Hematopoietic multipotent progenitor cell treated with erythropoietin and hydrocortisone succinate and interleukin-3 and kit ligand, for 8 days (in vitro differentiated cells): ENCODE measurements at regions not wholly inside any gene's neighbourhood (a gene's known extent, or its start where the extent isn't known, plus 50 kb on each side); places are given as distances from the start of the nearest gene placed in this dataset.

Experiments used
- DNase-seq: peaks from one replicate; pipeline ENCODE4 v3.0.0-alpha.2; 2015

DNA sequence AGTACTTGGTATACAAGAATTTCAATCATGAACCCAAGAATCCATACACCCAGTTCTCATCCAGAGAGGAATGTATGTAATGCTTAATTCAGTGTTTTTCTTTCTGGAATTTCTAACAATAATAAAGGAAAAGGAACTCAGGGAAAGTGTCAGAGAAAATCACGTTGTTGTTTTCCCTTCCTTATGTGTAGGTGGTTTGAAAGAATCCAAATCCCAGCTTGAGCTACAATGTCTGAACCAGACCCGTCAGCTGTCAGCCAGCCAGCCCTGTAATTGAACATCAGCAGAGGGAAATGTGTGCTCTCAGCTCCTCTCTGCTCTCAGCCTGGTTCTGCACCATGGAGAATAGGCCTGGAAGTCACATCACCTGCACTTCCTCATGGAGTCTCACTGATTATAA, 126.5 kb downstream of the TMEM30B start:
- no peak for DNase-seq

DNA sequence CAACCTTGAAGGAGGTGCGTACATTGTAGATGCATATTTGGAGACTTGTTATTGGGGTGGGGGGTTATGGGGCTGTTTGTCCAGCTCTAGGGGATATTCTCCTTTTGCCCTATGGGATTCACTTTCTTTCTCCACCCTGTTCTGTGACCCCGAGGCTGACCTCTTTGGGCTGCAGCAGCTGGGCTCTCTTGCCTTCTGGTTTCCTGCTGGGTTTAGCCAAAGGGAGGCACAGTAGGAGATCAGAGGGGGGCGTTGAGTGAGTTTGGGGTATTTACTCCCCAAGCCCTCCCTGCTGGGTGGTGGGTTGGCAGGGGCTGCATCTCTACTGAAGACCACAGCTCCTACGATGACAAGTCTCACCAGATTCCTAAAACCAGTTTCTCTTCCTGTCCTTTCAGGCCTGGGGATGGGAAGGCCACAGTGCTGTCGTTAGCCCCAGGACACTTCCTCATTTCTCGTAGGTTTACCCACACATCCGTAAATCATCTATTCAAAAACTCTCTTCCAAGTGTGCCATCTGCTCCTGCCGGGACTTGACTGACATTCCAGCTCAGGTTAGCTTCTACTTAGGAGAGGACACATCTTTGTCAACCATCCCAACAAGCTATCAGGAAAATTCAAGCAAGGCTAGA, 127.1 kb downstream of the TMEM30B start:
- no peak for DNase-seq

DNA sequence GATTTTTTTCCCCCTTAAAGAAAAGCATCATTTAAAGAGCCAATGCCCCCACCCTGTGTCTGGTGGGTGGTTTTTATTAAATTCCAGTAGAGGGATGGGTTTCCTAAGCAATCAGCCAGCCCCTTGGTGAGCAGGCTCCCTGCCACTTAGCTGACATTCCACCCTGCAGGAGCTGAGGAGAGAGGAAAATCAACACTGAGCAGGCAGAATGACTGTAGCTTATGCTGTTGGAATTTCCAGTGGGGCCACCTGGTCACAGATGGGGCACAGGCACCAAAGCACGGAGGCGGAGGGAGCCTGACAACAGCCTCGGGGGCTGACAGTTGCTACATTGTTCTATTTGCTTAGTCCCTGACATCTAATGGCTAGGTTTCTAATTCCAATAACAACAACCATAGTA, 127.7 kb downstream of the TMEM30B start:
- no peak for DNase-seq

DNA sequence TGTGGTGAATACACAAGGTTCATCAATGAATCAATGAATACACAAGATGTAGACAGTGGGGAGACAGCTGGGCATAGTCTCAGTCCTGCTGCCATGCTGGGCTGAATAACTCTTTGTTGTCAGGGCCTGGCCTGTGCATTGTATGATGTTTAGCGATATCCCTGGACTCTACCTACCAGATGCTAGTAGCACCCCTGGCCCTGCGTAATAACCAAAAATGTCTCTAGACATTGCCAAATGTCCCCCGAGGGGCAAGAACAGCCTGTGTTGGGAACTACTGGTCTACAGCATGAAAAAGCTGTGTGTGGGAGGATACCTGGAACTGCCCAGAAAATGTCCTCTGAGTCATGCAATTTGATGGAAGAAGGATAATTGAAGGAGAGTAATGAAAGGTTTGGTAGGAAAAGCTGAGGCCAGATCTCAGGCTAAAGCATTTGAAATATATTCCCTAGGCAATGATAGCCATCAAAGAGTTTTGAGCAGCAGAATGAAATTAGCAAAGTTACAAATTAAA, 128.2 kb downstream of the TMEM30B start:
- DNase-seq, result no peak

DNA sequence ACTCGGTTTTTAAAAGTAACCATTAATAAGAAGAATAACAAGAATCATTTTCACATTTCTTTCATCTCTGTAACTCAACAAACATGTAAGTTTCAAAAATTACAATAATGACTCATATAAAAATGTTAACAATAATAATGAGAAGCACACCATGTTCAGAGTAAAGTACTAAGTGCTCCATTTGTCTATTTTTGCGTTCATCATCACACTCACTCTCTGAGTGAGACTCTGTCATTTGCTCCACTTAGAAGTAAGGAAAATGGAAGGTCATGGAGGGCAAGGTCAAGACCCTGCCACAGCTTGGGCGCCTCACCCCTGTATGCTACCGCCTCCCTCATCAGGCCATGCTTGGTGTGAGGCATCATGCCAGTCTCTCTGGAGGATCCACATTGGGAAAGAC, 129.9 kb downstream of the TMEM30B start:
- DNase-seq, result no peak

DNA sequence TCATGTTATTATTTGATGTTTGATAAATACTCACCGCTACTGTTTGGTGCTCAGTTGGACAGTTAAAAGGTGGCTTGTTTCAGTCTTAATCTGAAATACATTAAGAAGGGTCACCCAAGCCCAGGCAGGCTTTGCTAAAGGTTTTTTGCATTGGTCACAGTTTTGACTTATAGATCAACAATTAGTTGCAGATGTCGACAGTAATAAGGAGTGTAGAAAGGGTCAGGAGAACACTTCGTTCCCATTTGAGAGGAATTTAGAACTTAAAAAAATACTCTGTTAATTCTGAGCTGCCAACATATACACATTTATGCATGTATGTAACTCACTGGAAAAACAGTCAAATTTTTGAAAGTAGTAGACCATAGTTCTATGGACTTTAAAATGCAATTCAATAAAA, 130.3 kb downstream of the TMEM30B start:
- no peak for DNase-seq

DNA sequence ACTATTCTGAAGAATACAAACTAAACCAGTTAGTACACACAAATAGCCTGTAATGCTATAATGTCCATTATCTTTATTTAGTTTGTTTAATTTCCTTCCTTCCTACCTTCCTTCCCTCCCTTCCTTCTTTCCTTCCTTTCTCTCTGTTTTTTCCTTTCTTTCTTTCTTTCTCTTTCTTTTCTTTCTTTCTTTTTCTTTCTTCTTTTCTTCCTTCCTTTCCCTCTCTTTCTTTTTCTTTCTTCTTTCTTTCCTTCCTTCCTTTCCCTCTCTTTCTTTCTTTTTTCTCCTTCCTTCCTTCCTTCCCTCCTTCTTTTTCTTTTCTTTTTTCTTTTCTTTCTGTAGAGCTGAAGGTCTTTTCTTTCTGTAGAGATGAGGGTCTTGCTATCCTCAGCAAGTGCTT, 131.2 kb downstream of the TMEM30B start:
- no peak for DNase-seq

DNA sequence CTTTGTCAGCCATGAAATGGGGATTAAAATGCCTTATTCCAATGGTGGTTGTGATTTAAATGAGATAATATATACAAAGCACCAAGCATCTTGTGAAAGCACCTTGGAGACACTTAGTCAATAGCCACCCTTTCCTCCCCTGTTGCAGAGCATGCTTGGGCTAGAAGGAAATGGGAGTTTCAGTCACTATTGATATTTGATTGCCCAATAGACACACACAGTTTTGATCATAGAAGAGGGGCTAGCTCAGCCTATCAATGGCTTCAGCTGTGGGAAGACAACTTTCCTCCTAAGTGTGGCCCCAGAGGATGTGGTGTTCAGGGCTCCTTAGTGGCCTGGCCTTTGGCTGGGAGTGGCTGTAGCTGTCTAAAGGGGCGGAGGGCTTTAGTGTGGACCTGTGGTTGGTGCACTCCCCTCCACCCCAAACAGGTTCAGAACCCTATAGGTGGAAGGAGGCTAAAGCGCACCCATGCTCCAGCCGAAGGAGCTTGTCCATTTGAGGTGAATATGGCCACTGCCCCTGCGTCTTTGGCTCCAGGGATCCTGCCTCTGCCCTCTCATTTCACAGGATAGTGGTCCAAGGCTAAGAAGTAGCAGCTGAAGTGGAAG, 132.3 kb downstream of the TMEM30B start:
- DNase-seq, result no peak

DNA sequence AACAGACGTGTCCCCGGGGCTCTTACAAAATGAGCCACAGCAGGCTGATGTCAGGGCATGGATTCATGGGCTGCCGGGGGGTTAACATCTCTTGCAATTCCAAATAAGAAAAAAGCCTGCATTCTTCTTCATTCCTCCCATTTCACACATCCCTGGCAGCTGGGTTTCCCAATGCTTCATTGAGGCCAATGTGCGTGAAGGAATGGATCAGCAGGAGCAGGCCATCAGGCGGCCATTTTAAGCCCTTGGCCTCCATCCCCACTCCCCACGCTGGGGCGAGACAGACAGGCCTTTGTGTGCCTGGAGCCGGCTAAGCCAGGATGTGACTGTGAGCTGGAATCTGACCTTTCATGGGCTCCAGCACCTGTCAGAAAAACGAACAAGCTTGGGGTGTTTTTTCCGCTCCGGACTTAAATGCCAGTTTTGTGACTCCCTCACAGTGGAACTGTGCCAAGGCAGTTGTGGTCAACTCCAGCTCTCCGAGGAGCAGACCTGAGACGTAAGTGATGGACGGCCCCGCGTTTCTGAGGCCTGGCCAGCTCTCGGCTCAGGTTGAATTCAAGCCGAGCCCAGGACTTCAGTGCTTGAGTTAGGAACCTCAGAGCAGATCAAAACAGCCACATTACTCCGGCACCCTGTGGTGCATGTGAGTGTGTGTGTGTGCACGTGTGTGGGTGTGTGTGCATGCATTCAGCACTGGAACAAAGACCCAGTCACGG, 133.1 kb downstream of the TMEM30B start:
- DNase-seq, result no peak

DNA sequence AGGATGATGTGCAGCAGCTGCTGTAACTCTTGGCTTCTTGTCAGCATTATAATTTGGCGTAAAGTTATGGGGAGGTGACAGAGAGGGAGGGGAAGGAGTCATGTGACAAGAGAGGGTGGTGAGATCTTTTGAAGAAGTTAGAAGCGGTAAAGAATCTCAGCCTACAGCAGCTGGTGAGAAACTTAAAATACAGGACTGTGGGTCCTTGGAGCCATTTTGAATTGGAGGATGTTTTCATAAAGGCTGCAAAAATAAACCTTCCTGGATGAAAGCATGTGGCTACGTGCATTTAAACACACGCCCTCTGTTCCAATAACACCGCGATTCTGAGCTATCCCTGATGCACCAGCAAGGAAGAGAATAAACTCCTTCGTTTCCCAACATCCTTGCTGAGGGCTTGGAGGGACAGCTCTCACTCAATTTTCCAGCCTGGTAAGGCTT, 133.7 kb downstream of the TMEM30B start:
- no peak for DNase-seq

DNA sequence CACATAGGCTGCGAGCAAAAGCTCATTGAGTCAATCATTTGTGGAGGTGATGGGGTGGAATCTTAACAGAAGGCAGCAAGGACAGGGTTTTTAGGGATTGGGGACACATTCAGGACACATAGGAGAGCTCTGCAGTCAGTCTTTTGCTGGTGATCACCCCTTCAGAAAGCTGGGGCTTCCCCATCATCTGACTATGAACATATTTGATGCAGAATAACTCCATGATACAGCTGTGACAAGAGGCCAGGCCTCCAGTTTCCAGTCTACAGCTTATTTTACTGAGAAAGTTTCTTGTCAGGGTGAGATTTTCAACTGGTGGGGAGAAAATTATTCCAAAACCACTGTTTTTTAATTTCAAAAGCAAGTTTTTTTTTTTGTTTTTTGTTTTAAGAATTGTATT, 134.2 kb downstream of the TMEM30B start:
- DNase-seq, result no peak

DNA sequence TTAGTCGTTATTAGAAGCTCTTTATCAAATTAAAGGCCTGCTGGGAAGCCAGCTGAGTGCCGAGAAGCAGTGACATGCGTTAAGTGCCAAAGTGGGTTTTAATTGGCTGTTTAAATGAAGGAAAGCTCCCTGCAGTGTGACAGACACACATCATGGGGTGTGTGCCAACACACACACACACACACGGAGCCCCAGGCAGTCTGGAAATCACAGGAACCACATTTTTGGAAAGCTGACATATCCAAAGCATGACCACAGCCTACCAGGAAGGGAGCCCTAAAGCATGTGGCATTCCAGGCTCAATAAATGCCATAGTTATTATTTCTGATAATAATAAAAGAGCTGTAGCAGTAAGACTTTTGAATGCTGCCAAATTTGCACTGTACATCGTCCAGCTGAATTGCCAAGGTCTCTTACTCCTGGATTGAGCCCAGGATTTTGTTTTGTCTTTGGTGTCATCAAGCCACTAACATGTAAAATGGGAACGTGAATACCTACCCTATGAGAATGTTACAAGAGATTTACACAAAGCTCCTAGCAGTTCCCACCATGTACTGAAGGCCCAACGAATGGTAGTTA, 135.1 kb downstream of the TMEM30B start:
- DNase-seq, result no peak

DNA sequence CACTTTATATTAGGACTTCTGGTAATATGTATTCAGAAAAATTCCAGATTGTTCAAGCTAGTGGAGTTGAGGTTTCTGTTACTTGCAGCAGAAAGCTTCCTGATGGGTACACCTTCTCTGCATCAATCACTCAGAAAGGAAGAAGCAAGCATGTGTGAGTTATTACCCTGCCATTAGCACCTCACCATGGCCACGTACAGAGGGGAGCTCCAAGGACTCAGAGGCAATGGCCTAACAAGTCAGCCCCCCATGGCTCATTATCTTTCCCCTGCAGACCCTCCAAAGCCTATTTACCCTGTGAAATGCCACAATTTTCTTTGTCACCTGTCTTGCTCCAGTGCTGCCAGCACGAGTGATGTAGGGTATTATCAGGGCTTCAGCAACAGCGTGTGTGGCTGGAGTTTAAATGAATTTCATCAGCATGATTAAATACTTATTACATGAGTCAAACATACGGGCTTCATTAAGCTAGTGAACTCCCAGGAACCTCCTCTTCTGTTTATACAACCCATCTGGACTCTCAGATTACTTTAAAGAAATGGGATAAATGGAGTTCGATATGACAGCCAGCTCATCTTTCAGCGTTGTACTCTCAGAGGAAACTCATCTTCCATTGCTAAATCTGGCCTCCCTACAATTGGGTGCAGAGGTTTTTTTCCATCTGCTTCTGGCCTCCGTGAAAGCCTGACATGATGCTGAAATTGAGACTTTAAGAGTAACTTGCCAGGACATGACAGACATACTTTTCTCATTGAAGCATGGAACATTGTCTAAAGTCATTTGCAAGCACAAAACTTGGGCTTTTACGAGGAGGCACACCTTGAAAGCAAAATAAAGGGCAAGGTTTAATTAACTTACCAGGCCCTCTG, 135.9 kb downstream of the TMEM30B start:
- DNase-seq, result no peak

DNA sequence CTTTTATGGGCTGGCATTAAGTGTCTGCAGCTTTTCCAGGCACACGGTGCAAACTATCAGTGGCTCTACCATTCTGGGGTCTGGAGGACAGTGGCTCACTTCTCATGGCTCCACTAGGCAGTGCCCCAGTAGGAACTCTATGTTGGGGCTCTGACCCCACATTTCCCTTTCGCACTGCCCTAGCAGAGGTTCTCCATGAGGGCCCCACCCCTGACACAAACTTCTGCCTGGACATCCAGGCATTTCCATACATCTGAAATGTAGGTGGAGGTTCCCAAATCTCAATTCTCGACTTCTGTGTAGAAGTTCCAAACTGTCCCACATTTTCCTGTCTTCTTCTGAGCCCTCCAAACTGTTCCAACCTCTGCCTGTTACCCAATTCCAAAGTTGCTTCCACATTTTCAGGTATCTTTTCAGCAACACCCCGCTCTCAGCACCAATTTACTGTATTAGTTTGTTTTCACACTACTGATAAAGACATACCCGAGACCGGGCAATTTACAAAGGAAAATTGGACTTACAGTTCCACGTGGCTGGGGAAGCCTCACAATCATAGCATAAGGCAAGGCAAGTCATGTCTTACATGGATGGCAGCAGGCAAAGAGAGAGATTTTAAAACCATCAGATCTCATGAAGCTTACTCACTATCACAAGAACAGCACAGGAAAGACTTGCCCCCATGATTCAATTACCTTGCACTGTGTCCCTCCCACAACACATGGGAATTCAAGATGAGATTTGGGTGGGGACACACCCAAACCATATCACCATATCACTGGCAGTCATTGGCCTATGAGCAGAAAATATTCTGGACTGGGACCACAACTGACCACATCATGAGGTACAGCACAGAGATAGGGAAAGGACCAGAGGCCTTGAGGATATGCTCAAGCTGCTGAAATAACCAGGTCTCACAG, 136.8 kb downstream of the TMEM30B start:
- DNase-seq, result peak; percentile 10

DNA sequence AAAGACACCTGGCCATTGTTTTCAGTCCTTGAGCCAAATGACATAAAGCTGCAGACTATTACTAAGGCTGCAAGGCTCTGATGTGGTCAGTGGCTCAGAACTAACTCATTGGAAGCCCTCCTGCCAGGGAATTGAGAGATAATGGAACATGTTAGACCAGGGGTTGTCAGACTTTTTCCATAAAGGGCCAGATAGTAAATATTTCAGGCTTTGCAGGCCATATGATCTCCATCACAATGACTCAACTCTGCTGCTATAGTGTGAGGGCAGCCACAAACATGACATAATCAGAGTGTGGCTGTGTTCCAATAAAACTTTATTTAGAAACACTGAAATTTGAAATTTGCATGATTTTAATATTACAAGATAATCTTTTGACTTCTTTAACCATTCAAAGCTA, 140.3 kb downstream of the TMEM30B start:
- DNase-seq, result no peak

DNA sequence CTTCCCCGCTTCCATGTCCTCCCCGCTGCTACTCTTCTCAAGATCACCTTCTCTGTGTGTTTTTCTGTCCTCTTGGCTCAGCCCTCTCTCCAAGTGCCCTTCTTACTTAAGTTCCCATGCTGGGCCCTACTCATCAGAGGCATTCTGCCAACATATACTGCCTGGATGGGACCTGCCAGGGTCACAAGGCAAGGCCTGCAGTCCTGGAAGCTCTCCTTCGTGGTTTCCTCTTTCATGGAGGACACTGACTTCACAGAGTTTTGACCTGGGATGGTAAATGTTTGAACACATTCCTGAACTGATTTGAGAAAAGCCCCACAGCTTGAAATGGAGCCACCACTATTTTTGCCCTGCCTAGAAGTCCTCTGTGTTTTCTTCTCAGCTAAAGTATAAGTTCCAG, 140.9 kb downstream of the TMEM30B start:
- DNase-seq, result no peak

DNA sequence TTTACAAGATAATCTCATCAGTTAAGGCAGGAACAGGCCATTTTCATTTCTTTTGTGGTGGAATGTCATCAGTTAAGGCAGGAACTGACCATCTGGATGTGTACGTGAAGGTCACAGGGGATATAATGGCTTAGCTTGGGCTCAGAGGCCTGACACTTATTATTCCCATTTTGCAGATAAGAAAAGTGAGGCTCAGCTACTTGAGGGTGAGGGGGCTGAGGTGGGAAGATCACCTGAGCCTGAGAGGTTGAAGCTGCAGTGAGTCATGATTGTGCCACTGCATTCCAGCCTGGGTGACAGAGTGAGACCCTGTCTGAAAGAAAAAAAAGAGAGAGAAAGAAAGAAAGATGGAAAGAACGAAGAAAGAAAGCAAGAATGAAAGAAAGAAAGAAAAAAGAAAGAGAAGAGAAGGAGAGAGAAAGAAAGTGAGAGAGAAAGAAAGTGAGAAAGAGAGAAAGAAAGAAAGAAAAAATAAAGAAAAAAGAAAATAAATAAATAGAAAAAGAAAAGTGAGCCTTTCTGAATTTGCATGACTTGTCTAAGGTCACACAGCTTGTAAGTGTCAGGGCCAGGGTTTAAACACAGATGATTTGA, 142.0 kb downstream of the TMEM30B start:
- no peak for DNase-seq

DNA sequence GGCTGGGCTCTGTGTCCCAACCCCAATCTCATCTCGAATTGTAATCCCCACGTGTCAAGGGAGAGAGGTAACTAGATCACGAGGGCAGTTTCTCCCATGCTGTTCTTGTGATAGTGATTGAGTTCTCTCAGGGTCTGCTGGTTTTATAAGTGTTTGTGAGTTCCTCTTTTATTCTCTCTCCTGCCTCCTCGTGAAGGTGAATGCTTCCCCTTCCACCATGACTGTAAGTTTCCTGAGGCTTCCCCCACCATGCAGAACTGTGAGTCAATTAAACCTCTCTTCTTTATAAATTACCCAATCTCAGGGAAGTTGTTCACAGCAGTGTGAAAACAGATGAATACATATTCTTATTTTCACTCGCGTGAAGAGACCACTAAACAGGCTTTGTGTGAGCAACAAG, 148.2 kb downstream of the TMEM30B start:
- no peak for DNase-seq

DNA sequence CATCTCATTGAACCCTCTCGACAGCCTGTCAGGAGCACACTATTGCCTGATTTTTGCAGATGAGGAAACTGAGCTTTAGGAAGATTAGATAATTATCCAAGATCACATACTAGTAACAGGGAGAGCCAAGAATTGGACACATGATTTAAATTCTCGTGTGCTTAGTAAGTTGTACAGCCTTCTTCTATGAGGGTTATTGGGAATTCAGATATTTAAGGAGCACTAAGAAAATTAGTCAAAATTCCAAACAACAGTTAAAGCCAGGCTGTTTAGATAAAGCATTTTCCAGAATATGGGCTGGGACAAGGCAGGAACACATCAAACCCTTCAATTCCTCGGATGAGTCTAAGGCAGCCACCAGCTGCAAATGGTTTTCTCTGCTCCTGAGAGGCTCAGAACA, 148.8 kb downstream of the TMEM30B start:
- no peak for DNase-seq

DNA sequence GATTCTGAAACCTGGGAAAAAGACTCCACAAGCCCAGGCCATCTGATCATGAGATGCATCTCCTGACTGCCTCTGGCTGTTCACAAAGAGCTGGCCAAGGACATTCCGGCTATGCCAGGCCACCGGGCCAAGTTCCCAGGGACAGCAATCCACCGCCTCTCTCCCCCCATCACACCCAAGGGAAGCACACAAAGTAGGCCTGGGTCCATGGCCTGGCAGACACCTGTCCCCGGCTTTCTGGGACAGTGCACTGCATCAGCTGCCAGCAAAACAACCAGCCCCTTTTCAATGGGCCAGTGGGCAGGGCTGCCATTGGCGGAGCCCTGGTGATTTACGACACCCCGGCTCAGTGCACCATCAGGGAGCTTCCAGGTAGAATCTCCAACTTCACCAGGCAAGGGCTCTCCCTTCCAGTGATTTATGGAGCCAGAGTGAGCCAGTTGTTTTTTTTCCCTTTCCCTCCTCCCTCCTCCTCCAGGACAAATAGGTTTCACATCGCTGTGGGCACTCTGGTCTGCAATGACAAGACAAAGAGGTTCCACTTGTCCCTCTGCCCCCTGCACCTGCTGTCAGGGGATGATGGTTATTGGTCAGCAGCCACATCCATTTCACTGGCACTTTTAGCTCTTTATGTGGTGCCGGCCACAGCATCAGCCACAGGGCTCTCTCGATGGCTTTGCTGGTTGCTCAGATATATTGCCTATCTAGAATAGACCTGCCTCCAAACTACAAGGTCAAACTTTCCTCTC, 149.6 kb downstream of the SLC38A6 start:
- no peak for DNase-seq
